ENCODE measurements at regions not wholly inside any gene's neighbourhood (a gene's known extent, or its start where the extent isn't known, plus 50 kb on each side); places are given as distances from the start of the nearest gene placed in this dataset.

- Histone ChIP-seq H3K4me2 (ENCODE audit: insufficient read depth in 1 of 2, low read depth in 2 of 2, low read length in 2 of 2) (no peak overlapping the region), H3K23ac (ENCODE audit: insufficient read length) (no peak overlapping the region), H3K9ac (replicated peaks in 1 of 4; ENCODE audit: extremely low read depth in 1 of 4, low read depth in 3 of 4, low read length in 3 of 4) (no peak overlapping the region), H2AFZ (ENCODE audit: low read length) (no peak overlapping the region), H3K9me3 (ENCODE audit: insufficient read depth in 2 of 2, low read depth in 1 of 2, low read length in 1 of 2) (no peaks in the 10 kb centered on the region), H2BK12ac (ENCODE audit: low read depth, low read length) (no peak overlapping the region), H4K91ac (replicated peaks; ENCODE audit: insufficient read length, low read length) (no peak overlapping the region), H3K27me3 (replicated peaks in 1 of 4; ENCODE audit: control insufficient read depth in 3 of 4, extremely low read depth in 1 of 4, insufficient read depth in 3 of 4, low read length in 3 of 4) (peaks cover 0 to 1% (median 0%) of the 10 kb centered on the region in 4 experiments; a peak in 1 of 7 replicates), H3K27ac (ENCODE audit: low read depth, low read length) (no peak overlapping the region), H4K8ac (ENCODE audit: extremely low read depth, insufficient read depth, low read length) (no peak overlapping the region), H3K56ac (replicated peaks; ENCODE audit: insufficient read length, low read depth, low read length) (no peak overlapping the region), H3K4ac (replicated peaks; ENCODE audit: insufficient read length, low read depth, low read length) (no peak overlapping the region), H3K79me1 (ENCODE audit: low read depth, low read length) (no peaks in the 10 kb centered on the region), H2BK15ac (ENCODE audit: low read length) (no peak overlapping the region), H3K14ac (ENCODE audit: insufficient read length) (no peak overlapping the region), H3K23me2 (ENCODE audit: low read depth, low read length) (no peaks in the 10 kb centered on the region), H2BK5ac (ENCODE audit: low read depth, low read length) (no peak overlapping the region), H4K20me1 (replicated peaks in 1 of 2; ENCODE audit: control insufficient read depth in 1 of 2, insufficient read depth in 2 of 2, low read length in 2 of 2) (no peaks in the 10 kb centered on the region), H2BK120ac (replicated peaks; ENCODE audit: low read depth, low read length) (no peak overlapping the region), H4K5ac (ENCODE audit: insufficient read length, low read depth, low read length) (no peak overlapping the region), H3K18ac (ENCODE audit: extremely low read depth, low read length) (no peak overlapping the region), H3K36me3 (ENCODE audit: control insufficient read depth in 2 of 4, insufficient read depth in 4 of 4, low read length in 3 of 4) (no peaks in the 10 kb centered on the region), H2AK5ac (ENCODE audit: low read depth, low read length) (no peak overlapping the region), H3K4me3 (ENCODE audit: extremely low read depth in 1 of 4, insufficient read depth in 2 of 4, low read depth in 3 of 4, low read length in 4 of 4) (no peak overlapping the region), H2BK20ac (ENCODE audit: low read length) (no peak overlapping the region), H3K4me1 (replicated peaks in 1 of 4; ENCODE audit: control insufficient read depth in 3 of 4, insufficient read depth in 4 of 4, low read length in 3 of 4) (no peaks in the 10 kb centered on the region), H3K79me2 (ENCODE audit: control insufficient read depth in 1 of 2, insufficient read depth in 2 of 2, low read length in 2 of 2) (no peaks in the 10 kb centered on the region)
- POLR2A ChIA-PET (ENCODE audit: partially characterized antibody): no interaction called here
- CTCF ChIA-PET (ENCODE audit: partially characterized antibody): no interaction called here
- FAIRE-seq: no peak
- no peak for DNase-seq (ENCODE audit: low read depth in 1 of 2, low spot score in 2 of 2)
- 96% methylated on average over 1 of the region's 1 CpG; no CpG with 5 or more reads in 1 of the 2 experiments for WGBS, 2 experiments (ENCODE audit: extremely low coverage in 1 of 2, insufficient coverage in 1 of 2, insufficient read length in 1 of 2, insufficient replicate concordance in 2 of 2, low coverage in 1 of 2, low lambda C conversion rate in 2 of 2, missing lambda C conversion rate in 1 of 2)
- no peak for TF ChIP-seq CHD7 (IDR thresholded peaks at IDR 0.05; ENCODE audit: insufficient replicate concordance, low read length)
Measured at GRCh38 chr12:127934409-127934808, 332.6 kb upstream of the TMEM132C start.
